ELF-1 (cell line): ENCODE measurements at regions not wholly inside any gene's neighbourhood (a gene's known extent, or its start where the extent isn't known, plus 50 kb on each side); places are given as distances from the start of the nearest gene placed in this dataset.
A peak's percentile ranks its signal among the peaks of the same experiment; 100 is the strongest.

ENCODE experiments used
- DNase-seq: peaks from one replicate; pipeline ENCODE4 v3.0.0-alpha.2; 2016; ENCODE audit warnings: low read depth, low spot score

GRCh38 chr16:55116165-55116920 is 185.7 kb downstream of the IRX5 start:
- DNase-seq, result no peak

- DNase-seq, result no peak
Measured at GRCh38 chr16:55118701-55119260, 188.1 kb downstream of the IRX5 start.

- peak; percentile 39 for DNase-seq
Measured at GRCh38 chr16:55120408-55120807, 189.7 kb downstream of the IRX5 start.

- no peak for DNase-seq
Measured at GRCh38 chr16:55120826-55121225, 190.2 kb downstream of the IRX5 start.

GRCh38 chr16:55123652-55124051 is 193.0 kb downstream of the IRX5 start:
- no peak for DNase-seq

- DNase-seq, result no peak
Measured at GRCh38 chr16:55125818-55126385, 195.2 kb downstream of the IRX5 start.

GRCh38 chr16:55126456-55126855 is 195.8 kb downstream of the IRX5 start:
- no peak for DNase-seq

- DNase-seq, result no peak
Measured at GRCh38 chr16:55130456-55130855, 193.5 kb upstream of the IRX6 start.

GRCh38 chr16:55130911-55131310 is 193.1 kb upstream of the IRX6 start:
- DNase-seq, result no peak

- peak; percentile 92 for DNase-seq
Measured at GRCh38 chr16:55133654-55134053, 190.3 kb upstream of the IRX6 start.

GRCh38 chr16:55136356-55137150 is 187.4 kb upstream of the IRX6 start:
- no peak for DNase-seq

- DNase-seq, result no peak
Measured at GRCh38 chr16:55138298-55138697, 185.7 kb upstream of the IRX6 start.

- DNase-seq, result no peak
Measured at GRCh38 chr16:55142405-55142804, 181.6 kb upstream of the IRX6 start.

GRCh38 chr16:55144651-55145050 is 179.4 kb upstream of the IRX6 start:
- no peak for DNase-seq

- DNase-seq, result no peak
Measured at GRCh38 chr16:55145771-55146603, 178.0 kb upstream of the IRX6 start.

GRCh38 chr16:55146966-55147365 is 177.0 kb upstream of the IRX6 start:
- DNase-seq, result no peak

GRCh38 chr16:55147396-55147795 is 176.6 kb upstream of the IRX6 start:
- no peak for DNase-seq

- no peak for DNase-seq
Measured at GRCh38 chr16:55149622-55150021, 174.4 kb upstream of the IRX6 start.

GRCh38 chr16:55151561-55152305 is 172.3 kb upstream of the IRX6 start:
- DNase-seq, result no peak

GRCh38 chr16:55152875-55153390 is 171.1 kb upstream of the IRX6 start:
- DNase-seq, result no peak

GRCh38 chr16:55154262-55154661 is 169.7 kb upstream of the IRX6 start:
- no peak for DNase-seq
